Thoracic aorta (tissue), 2 donors: ENCODE measurements at regions not wholly inside any gene's neighbourhood (a gene's known extent, or its start where the extent isn't known, plus 50 kb on each side); places are given as distances from the start of the nearest gene placed in this dataset.

Experiments used
- ATAC-seq: fragments of 150-250 bp; one replicate; pipeline ENCODE4 v1.8.0; 2017; ENCODE audit warnings: low read depth; ENCODE audit not compliant: insufficient number of reproducible peaks, low FRiP score
- DNase-seq: peaks from one replicate; pipeline ENCODE4 v3.0.0-alpha.2; 2020; ENCODE audit warnings: low spot score
- H3K27ac ChIP-seq, 2 donors: fragments of 200-600 bp; sonication (generic); 1 replicate in 1 of 2; 2 replicates in 1 of 2; pipeline ENCODE4 v1.5.1; 2016; ENCODE audit warnings: mild to moderate bottlenecking in 2 of 2, moderate library complexity in 2 of 2
- H3K27me3 ChIP-seq: fragments of 200-600 bp; sonication (generic); replicated peaks from 2 replicates; pipeline ENCODE4 v1.6.0; 2016; ENCODE audit warnings: mild to moderate bottlenecking; ENCODE audit not compliant: insufficient read depth
- H3K36me3 ChIP-seq: fragments of 200-600 bp; sonication (generic); one replicate; pipeline ENCODE4 v1.5.1; 2016
- H3K4me1 ChIP-seq, 2 donors: fragments of 200-600 bp; sonication (generic); 1 replicate in 1 of 2; 2 replicates in 1 of 2; pipeline versions ENCODE4 v1.5.1 to v1.6.0; 2016; ENCODE audit warnings: low read depth in 2 of 2, mild to moderate bottlenecking in 1 of 2; ENCODE audit not compliant: control insufficient read depth in 1 of 2
- H3K4me3 ChIP-seq: fragments of 200-600 bp; sonication (generic); 2 replicates; pipeline ENCODE4 v1.5.1; 2016; ENCODE audit warnings: mild to moderate bottlenecking
- H3K9me3 ChIP-seq: fragments of 200-600 bp; sonication (generic); 2 replicates; pipeline ENCODE4 v1.5.1; 2016
- TF ChIP-seq, protein P1 (sequence below): fragments of 200-600 bp; sonication (generic); IDR thresholded peaks from one replicate; pipeline ENCODE4 v1.5.1; 2019; ENCODE audit warnings: antibody characterized with exemption

DNA sequence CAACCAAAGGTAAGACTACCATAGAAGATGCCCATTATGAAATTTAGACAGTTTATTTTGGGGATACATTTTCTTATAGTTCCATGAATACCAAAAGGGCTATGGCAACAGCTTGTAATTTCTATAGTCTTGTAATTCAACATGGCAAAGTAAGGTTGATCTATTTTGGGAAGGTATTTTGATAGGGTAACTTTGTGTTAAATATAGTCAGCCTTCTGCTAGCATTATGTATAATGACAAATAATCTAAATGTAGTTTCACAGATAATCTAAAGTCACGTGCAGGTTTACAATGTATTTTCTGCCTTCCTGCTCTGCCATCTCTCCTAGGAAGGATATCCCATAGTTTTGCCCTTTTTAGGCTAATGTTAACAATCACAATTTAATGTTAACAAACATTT is 85.9 kb upstream of the DPH5 start:
- H3K27ac ChIP-seq, result no peak overlapping the region
- H3K9me3 ChIP-seq, result no peaks in the 10 kb centered on the region
- TF ChIP-seq, protein P1, sequence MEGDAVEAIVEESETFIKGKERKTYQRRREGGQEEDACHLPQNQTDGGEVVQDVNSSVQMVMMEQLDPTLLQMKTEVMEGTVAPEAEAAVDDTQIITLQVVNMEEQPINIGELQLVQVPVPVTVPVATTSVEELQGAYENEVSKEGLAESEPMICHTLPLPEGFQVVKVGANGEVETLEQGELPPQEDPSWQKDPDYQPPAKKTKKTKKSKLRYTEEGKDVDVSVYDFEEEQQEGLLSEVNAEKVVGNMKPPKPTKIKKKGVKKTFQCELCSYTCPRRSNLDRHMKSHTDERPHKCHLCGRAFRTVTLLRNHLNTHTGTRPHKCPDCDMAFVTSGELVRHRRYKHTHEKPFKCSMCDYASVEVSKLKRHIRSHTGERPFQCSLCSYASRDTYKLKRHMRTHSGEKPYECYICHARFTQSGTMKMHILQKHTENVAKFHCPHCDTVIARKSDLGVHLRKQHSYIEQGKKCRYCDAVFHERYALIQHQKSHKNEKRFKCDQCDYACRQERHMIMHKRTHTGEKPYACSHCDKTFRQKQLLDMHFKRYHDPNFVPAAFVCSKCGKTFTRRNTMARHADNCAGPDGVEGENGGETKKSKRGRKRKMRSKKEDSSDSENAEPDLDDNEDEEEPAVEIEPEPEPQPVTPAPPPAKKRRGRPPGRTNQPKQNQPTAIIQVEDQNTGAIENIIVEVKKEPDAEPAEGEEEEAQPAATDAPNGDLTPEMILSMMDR, result no peak
- H3K36me3 ChIP-seq, result no peaks in the 10 kb centered on the region
- no peaks in the 10 kb centered on the region for H3K4me1 ChIP-seq
- no peak for DNase-seq
- no peak overlapping the region for H3K4me3 ChIP-seq
- H3K27me3 ChIP-seq, result no peaks in the 10 kb centered on the region
- no peak for ATAC-seq

DNA sequence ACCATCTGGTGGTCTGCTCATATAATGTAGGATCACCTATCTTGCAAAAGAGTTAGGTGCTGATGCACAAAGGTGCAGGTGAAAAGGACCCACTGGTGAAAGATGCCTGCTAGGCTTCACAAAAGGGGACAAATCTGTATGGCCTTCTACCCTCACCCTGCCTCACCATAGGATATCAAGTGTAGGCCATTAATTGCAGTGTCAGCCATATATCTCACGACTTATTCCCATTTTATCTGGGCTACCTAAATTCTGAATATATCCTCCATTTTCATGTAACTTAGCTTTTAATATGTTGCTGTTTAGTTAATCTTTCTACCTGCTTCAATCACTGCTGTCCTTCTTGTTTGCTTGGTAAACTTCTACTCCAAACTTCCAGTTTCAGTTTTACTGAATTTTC is 84.2 kb upstream of the DPH5 start:
- Histone ChIP-seq H3K36me3 (no peaks in the 10 kb centered on the region), H3K27ac (no peak overlapping the region), H3K27me3 (no peaks in the 10 kb centered on the region), H3K4me3 (no peak overlapping the region), H3K4me1 (peaks cover 5 to 7% of the 10 kb centered on the region in 2 donors), H3K9me3 (no peaks in the 10 kb centered on the region)
- TF ChIP-seq, protein P1, result no peak
- DNase-seq, result no peak
- no peak for ATAC-seq

DNA sequence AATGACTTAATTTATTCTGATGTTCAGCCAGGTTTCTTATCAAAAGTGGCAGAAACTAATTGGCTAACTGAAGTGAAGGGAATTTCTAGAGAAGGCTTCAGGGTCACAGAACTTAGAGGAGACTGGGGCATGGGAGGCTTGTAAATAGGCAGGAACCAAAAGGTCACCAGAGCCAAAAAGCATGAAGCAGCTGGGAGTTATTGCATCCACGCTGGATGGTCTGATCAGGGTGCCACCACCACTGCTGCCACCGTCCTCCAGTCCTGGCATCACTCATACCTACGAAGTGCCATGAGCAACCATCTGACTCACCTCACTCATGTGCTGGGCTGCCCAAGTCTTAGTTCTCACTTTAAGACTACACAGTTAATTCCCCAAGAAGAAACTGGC is 82.5 kb upstream of the DPH5 start:
- no peak for ATAC-seq
- no peak for DNase-seq
- H3K27ac ChIP-seq, result no peak overlapping the region
- TF ChIP-seq, protein P1, result no peak
- no peaks in the 10 kb centered on the region for H3K9me3 ChIP-seq
- no peaks in the 10 kb centered on the region for H3K27me3 ChIP-seq
- no peak overlapping the region for H3K4me3 ChIP-seq
- H3K36me3 ChIP-seq, result no peaks in the 10 kb centered on the region
- H3K4me1 ChIP-seq, result peaks cover 5 to 7% of the 10 kb centered on the region in 2 donors

DNA sequence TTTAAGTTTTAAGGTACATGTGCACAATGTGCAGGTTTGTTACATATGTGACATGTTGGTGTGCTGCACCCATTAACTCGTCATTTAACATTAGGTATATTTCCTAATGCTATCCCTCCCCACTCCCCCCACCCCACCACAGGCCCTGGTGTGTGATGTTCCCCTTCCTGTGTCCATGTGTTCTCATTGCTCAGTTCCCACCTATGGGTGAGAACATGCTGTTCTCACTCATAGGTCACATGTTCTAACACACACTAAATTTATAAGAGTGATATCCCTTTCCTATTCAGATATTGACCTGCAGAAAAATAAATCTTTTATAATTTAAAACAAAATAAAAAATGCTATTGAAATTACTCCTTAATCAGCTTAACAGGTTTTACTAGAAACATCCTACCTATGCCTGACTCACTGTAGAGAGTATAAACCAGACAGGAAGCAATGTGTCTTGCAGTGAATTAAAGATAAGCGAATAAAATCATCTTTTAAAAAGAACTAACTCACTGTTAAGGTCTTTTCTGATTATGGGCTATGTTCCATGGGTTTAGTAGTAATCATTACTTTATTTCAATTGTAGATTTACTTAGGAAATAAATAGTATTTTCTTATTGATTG is 82.0 kb upstream of the DPH5 start:
- Histone ChIP-seq H3K27ac (no peak overlapping the region), H3K9me3 (no peaks in the 10 kb centered on the region), H3K27me3 (no peaks in the 10 kb centered on the region), H3K36me3 (no peaks in the 10 kb centered on the region), H3K4me1 (peaks cover 5 to 7% of the 10 kb centered on the region in 2 donors), H3K4me3 (no peak overlapping the region)
- TF ChIP-seq, protein P1, result no peak
- no peak for DNase-seq
- no peak for ATAC-seq

DNA sequence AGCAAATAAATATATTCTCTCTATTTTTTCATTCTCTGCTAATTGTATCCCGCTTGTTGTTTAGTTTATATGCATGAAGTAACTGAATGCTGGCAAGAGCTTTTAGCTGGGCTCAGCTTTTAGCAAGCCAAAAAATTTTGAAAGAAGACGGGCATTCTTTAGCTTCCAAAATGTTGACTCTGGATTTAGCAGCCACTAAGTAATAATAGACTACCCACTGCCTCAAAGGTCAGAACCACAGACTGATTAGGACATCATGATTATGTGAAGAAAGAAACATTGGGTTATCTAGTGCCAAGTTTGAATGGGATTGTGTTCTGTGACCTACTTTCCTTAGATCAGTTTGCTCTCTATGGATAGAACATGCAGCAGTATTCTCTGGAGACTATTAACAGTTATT is 80.3 kb upstream of the DPH5 start:
- Histone ChIP-seq H3K4me3 (no peak overlapping the region), H3K9me3 (no peaks in the 10 kb centered on the region), H3K36me3 (no peaks in the 10 kb centered on the region), H3K27ac (no peak overlapping the region), H3K27me3 (no peaks in the 10 kb centered on the region), H3K4me1 (peaks cover 13 to 17% of the 10 kb centered on the region in 2 donors)
- no peak for DNase-seq
- ATAC-seq, result no peak
- TF ChIP-seq, protein P1, result no peak
